ENCODE measurements at regions not wholly inside any gene's neighbourhood (a gene's known extent, or its start where the extent isn't known, plus 50 kb on each side); places are given as distances from the start of the nearest gene placed in this dataset.

- H3K4me3 ChIP-seq (ENCODE audit: low read depth, low read length) = no peak overlapping the region
- no peak for TF ChIP-seq CTCF (IDR thresholded peaks at IDR 0.05; ENCODE audit: borderline replicate concordance, insufficient read depth, low read depth, low read length)
Measured at GRCh38 chr11:69972351-69972802, 105.7 kb upstream of the ANO1 start.

- TF ChIP-seq CTCF (IDR thresholded peaks at IDR 0.05; ENCODE audit: borderline replicate concordance, insufficient read depth, low read depth, low read length) = no peak
- H3K4me3 ChIP-seq (ENCODE audit: low read depth, low read length) = no peak overlapping the region
Measured at GRCh38 chr11:69974528-69974927, 103.6 kb upstream of the ANO1 start.

- no peak overlapping the region for H3K4me3 ChIP-seq (ENCODE audit: low read depth, low read length)
- no peak for TF ChIP-seq CTCF (IDR thresholded peaks at IDR 0.05; ENCODE audit: borderline replicate concordance, insufficient read depth, low read depth, low read length)
Measured at GRCh38 chr11:69975822-69976221, 102.3 kb upstream of the ANO1 start.

GRCh38 chr11:69976794-69977193, 101.3 kb upstream of the ANO1 start:
- no peak overlapping the region for H3K4me3 ChIP-seq (ENCODE audit: low read depth, low read length)
- no peak for TF ChIP-seq CTCF (IDR thresholded peaks at IDR 0.05; ENCODE audit: borderline replicate concordance, insufficient read depth, low read depth, low read length)

- TF ChIP-seq CTCF (IDR thresholded peaks at IDR 0.05; ENCODE audit: borderline replicate concordance, insufficient read depth, low read depth, low read length) = no peak
- H3K4me3 ChIP-seq (ENCODE audit: low read depth, low read length) = no peak overlapping the region
Measured at GRCh38 chr11:69977951-69978350, 100.2 kb upstream of the ANO1 start.

- H3K4me3 ChIP-seq (ENCODE audit: low read depth, low read length) = no peak overlapping the region
- TF ChIP-seq CTCF (IDR thresholded peaks at IDR 0.05; ENCODE audit: borderline replicate concordance, insufficient read depth, low read depth, low read length) = no peak
Measured at GRCh38 chr11:69978841-69979614, 99.1 kb upstream of the ANO1 start.

- no peak overlapping the region for H3K4me3 ChIP-seq (ENCODE audit: low read depth, low read length)
- no peak for TF ChIP-seq CTCF (IDR thresholded peaks at IDR 0.05; ENCODE audit: borderline replicate concordance, insufficient read depth, low read depth, low read length)
Measured at GRCh38 chr11:69979632-69980031, 98.5 kb upstream of the ANO1 start.
